Skeletal muscle satellite cell (primary cell): ENCODE measurements at regions not wholly inside any gene's neighbourhood (a gene's known extent, or its start where the extent isn't known, plus 50 kb on each side); places are given as distances from the start of the nearest gene placed in this dataset.
"Not testable (repeated sequence)": the region's sequence is repeated elsewhere in the genome, so short reads cannot be mapped to it uniquely, and the experiment has no call there.

Experiments used
- H3K27me3 ChIP-seq: 2 replicates; pipeline ENCODE4 v1.7.0; 2013; ENCODE audit warnings: low read length; ENCODE audit not compliant: control insufficient read depth, insufficient read depth
- H3K36me3 ChIP-seq: 2 replicates; pipeline ENCODE4 v1.7.0; 2013; ENCODE audit warnings: mild to moderate bottlenecking, control low read depth, low read length; ENCODE audit not compliant: insufficient read depth
- H3K4me1 ChIP-seq: 2 replicates; pipeline ENCODE4 v1.7.0; 2013; ENCODE audit warnings: low read length; ENCODE audit not compliant: control insufficient read depth, insufficient read depth
- H3K4me2 ChIP-seq: 2 replicates; pipeline ENCODE4 v1.7.0; 2013; ENCODE audit warnings: mild to moderate bottlenecking, low read length
- H3K4me3 ChIP-seq: 2 replicates; pipeline ENCODE4 v1.7.0; 2013; ENCODE audit warnings: low read length
- H3K9ac ChIP-seq: 2 replicates; pipeline ENCODE4 v1.7.0; 2013; ENCODE audit warnings: mild to moderate bottlenecking, low read depth, low read length, moderate library complexity
- H3K9me3 ChIP-seq: replicated peaks from 2 replicates; pipeline ENCODE4 v1.7.0; 2013; ENCODE audit warnings: mild to moderate bottlenecking, control low read depth, low read length

- Histone ChIP-seq H3K4me1 (no peaks in the 10 kb centered on the region), H3K36me3 (no peaks in the 10 kb centered on the region), H3K4me2 (no peak overlapping the region), H3K9me3 (no peaks in the 10 kb centered on the region), H3K4me3 (no peak overlapping the region), H3K27me3 (peaks cover 48% of the 10 kb centered on the region), H3K9ac (no peak overlapping the region)
Measured at GRCh38 chr3:14262867-14263266, 84.2 kb downstream of the LSM3 start.

GRCh38 chr3:14263317-14264005 is 84.8 kb downstream of the LSM3 start:
- Histone ChIP-seq H3K9me3 (no peaks in the 10 kb centered on the region), H3K9ac (no peak overlapping the region), H3K36me3 (no peaks in the 10 kb centered on the region), H3K27me3 (peaks cover 52% of the 10 kb centered on the region), H3K4me3 (no peak overlapping the region), H3K4me1 (no peaks in the 10 kb centered on the region), H3K4me2 (no peak overlapping the region)

- Histone ChIP-seq H3K4me1 (no peaks in the 10 kb centered on the region), H3K4me3 (no peak overlapping the region), H3K27me3 (peaks cover 57% of the 10 kb centered on the region)
Measured at GRCh38 chr3:14265246-14265962, 86.8 kb downstream of the LSM3 start.

GRCh38 chr3:14266361-14266760 is 87.7 kb downstream of the LSM3 start:
- Histone ChIP-seq H3K4me3 (no peak overlapping the region), H3K4me1 (no peaks in the 10 kb centered on the region), H3K36me3 (no peaks in the 10 kb centered on the region), H3K27me3 (peaks cover 57% of the 10 kb centered on the region), H3K9ac (no peak overlapping the region), H3K4me2 (no peak overlapping the region), H3K9me3 (no peaks in the 10 kb centered on the region)

More at GRCh38 chr3:14265246-14265962, 86.8 kb downstream of the LSM3 start:
- no peak overlapping the region for H3K9ac ChIP-seq
- no peaks in the 10 kb centered on the region for H3K36me3 ChIP-seq
- no peaks in the 10 kb centered on the region for H3K9me3 ChIP-seq
- H3K4me2 ChIP-seq = no peak overlapping the region

GRCh38 chr3:14267976-14268375 is 89.4 kb downstream of the LSM3 start:
- H3K9me3 ChIP-seq = no peaks in the 10 kb centered on the region
- no peaks in the 10 kb centered on the region for H3K4me1 ChIP-seq
- H3K4me2 ChIP-seq = no peak overlapping the region
- peaks cover 45% of the 10 kb centered on the region for H3K27me3 ChIP-seq
- H3K9ac ChIP-seq = no peak overlapping the region
- H3K4me3 ChIP-seq = no peak overlapping the region
- H3K36me3 ChIP-seq = no peaks in the 10 kb centered on the region

- H3K4me3 ChIP-seq = no peak overlapping the region
- H3K4me1 ChIP-seq = no peaks in the 10 kb centered on the region
- no peaks in the 10 kb centered on the region for H3K36me3 ChIP-seq
- no peaks in the 10 kb centered on the region for H3K9me3 ChIP-seq
- no peak overlapping the region for H3K9ac ChIP-seq
- no peak overlapping the region for H3K4me2 ChIP-seq
- peaks cover 36% of the 10 kb centered on the region for H3K27me3 ChIP-seq
Measured at GRCh38 chr3:14268897-14269296, 90.3 kb downstream of the LSM3 start.

- H3K9ac ChIP-seq, H3K4me2 ChIP-seq, H3K4me3 ChIP-seq, H3K4me1 ChIP-seq, H3K9me3 ChIP-seq, H3K36me3 ChIP-seq: not testable (repeated sequence)
- peaks cover 22% of the 10 kb centered on the region for H3K27me3 ChIP-seq
Measured at GRCh38 chr3:14272041-14272958, 93.7 kb downstream of the LSM3 start.

GRCh38 chr3:14272959-14273560 is 94.4 kb downstream of the LSM3 start:
- H3K9ac ChIP-seq, H3K36me3 ChIP-seq, H3K9me3 ChIP-seq, H3K4me1 ChIP-seq, H3K4me2 ChIP-seq, H3K4me3 ChIP-seq: not testable (repeated sequence)
- peaks cover 16% of the 10 kb centered on the region for H3K27me3 ChIP-seq

- Histone ChIP-seq H3K4me1 (no peaks in the 10 kb centered on the region), H3K4me2 (no peak overlapping the region), H3K4me3 (no peak overlapping the region), H3K36me3 (no peaks in the 10 kb centered on the region), H3K9ac (no peak overlapping the region), H3K27me3 (peaks cover 17% of the 10 kb centered on the region), H3K9me3 (no peaks in the 10 kb centered on the region)
Measured at GRCh38 chr3:14273901-14274611, 95.4 kb downstream of the LSM3 start.

GRCh38 chr3:14274612-14274936 is 96.0 kb downstream of the LSM3 start:
- no peak overlapping the region for H3K4me2 ChIP-seq
- no peaks in the 10 kb centered on the region for H3K9me3 ChIP-seq

More at GRCh38 chr3:14274612-14274936, 96.0 kb downstream of the LSM3 start:
- no peaks in the 10 kb centered on the region for H3K4me1 ChIP-seq
- no peak overlapping the region for H3K4me3 ChIP-seq
- no peaks in the 10 kb centered on the region for H3K36me3 ChIP-seq
- peaks cover 17% of the 10 kb centered on the region for H3K27me3 ChIP-seq
- no peak overlapping the region for H3K9ac ChIP-seq
